ENCODE measurements at regions not wholly inside any gene's neighbourhood (a gene's known extent, or its start where the extent isn't known, plus 50 kb on each side); places are given as distances from the start of the nearest gene placed in this dataset.
"Not testable (repeated sequence)": the region's sequence is repeated elsewhere in the genome, so short reads cannot be mapped to it uniquely, and the experiment has no call there.

- POLR2A ChIA-PET: no interaction called here
- H3K4me3 Mint-ChIP-seq: no peak overlapping the region
- no peak for DNase-seq
- CTCF ChIA-PET: no interaction called here
- intact Hi-C loops (cut with micrococcal nuclease): no loop called here
- TF ChIP-seq CTCF (IDR thresholded peaks at IDR 0.05): no peak
- no peak overlapping the region for H3K27ac Mint-ChIP-seq
- H3K9me3 Mint-ChIP-seq: no peaks in the 10 kb centered on the region
- no peaks in the 10 kb centered on the region for H3K27me3 Mint-ChIP-seq
- no peaks in the 10 kb centered on the region for H3K4me1 Mint-ChIP-seq (ENCODE audit: low read depth)
- H3K36me3 Mint-ChIP-seq (ENCODE audit: low read depth): no peaks in the 10 kb centered on the region
- ATAC-seq: no peak
These were observed 945.2 kb downstream of the TUBA3C start for GRCh38 chr13:18236528-18236815.

- Mint-ChIP-seq H3K9me3 (no peaks in the 10 kb centered on the region), H3K4me3 (no peak overlapping the region), H3K36me3 (ENCODE audit: low read depth) (no peaks in the 10 kb centered on the region), H3K27ac (no peak overlapping the region), H3K27me3 (no peaks in the 10 kb centered on the region), H3K4me1 (ENCODE audit: low read depth) (no peaks in the 10 kb centered on the region)
- POLR2A ChIA-PET: no interaction called here
- intact Hi-C loops (cut with micrococcal nuclease): no loop called here
- TF ChIP-seq CTCF (IDR thresholded peaks at IDR 0.05): no peak
- DNase-seq (no peak), ATAC-seq (no peak)
- CTCF ChIA-PET: no interaction called here
These were observed 945.7 kb downstream of the TUBA3C start for GRCh38 chr13:18235756-18236527.

- ATAC-seq (no peak), DNase-seq (no peak)
- H3K4me3 Mint-ChIP-seq: no peak overlapping the region
- H3K27ac Mint-ChIP-seq: no peak overlapping the region
- no peak for TF ChIP-seq CTCF (IDR thresholded peaks at IDR 0.05)
- no peaks in the 10 kb centered on the region for H3K9me3 Mint-ChIP-seq
- no peaks in the 10 kb centered on the region for H3K36me3 Mint-ChIP-seq (ENCODE audit: low read depth)
- intact Hi-C loops (cut with micrococcal nuclease): no loop called here
- H3K4me1 Mint-ChIP-seq (ENCODE audit: low read depth): no peaks in the 10 kb centered on the region
- no peaks in the 10 kb centered on the region for H3K27me3 Mint-ChIP-seq
- ChIA-PET POLR2A (no interaction called here), CTCF (no interaction called here)
These were observed 946.5 kb downstream of the TUBA3C start for GRCh38 chr13:18235172-18235571.

GRCh38 chr13:18234451-18234850 is 947.2 kb downstream of the TUBA3C start:
- H3K4me3 Mint-ChIP-seq; H3K27ac Mint-ChIP-seq; intact Hi-C loops (cut with micrococcal nuclease); ATAC-seq; H3K27me3 Mint-ChIP-seq; H3K36me3 Mint-ChIP-seq (ENCODE audit: low read depth); DNase-seq; CTCF ChIA-PET; POLR2A ChIA-PET; H3K4me1 Mint-ChIP-seq (ENCODE audit: low read depth); H3K9me3 Mint-ChIP-seq: not testable (repeated sequence)

GRCh38 chr13:18233783-18234299 is 947.8 kb downstream of the TUBA3C start:
- H3K27ac Mint-ChIP-seq: no peak overlapping the region
- no peak overlapping the region for H3K4me3 Mint-ChIP-seq
- intact Hi-C loops (cut with micrococcal nuclease): no loop called here
- DNase-seq: no peak
- H3K4me1 Mint-ChIP-seq (ENCODE audit: low read depth): no peaks in the 10 kb centered on the region
- H3K36me3 Mint-ChIP-seq (ENCODE audit: low read depth): no peaks in the 10 kb centered on the region
- CTCF ChIA-PET: no interaction called here
- no peaks in the 10 kb centered on the region for H3K27me3 Mint-ChIP-seq
- H3K9me3 Mint-ChIP-seq: no peaks in the 10 kb centered on the region
- POLR2A ChIA-PET: no interaction called here
- no peak for ATAC-seq
- no peak for TF ChIP-seq CTCF (IDR thresholded peaks at IDR 0.05)

Data from activated CD8-positive, alpha-beta T cell treated with anti-CD3 and anti-CD28 coated beads for 36 hours (primary cell).